ENCODE measurements at regions not wholly inside any gene's neighbourhood (a gene's known extent, or its start where the extent isn't known, plus 50 kb on each side); places are given as distances from the start of the nearest gene placed in this dataset.
"Not testable (repeated sequence)": the region's sequence is repeated elsewhere in the genome, so short reads cannot be mapped to it uniquely, and the experiment has no call there.

GRCh38 chrX:87005885-87006284, 511.7 kb upstream of the KLHL4 start:
- CTCF ChIA-PET: no interaction called here
- Mint-ChIP-seq H3K27me3 (ENCODE audit: low read depth) (no peaks in the 10 kb centered on the region), H3K4me1 (ENCODE audit: low read depth) (no peaks in the 10 kb centered on the region), H3K27ac (no peak overlapping the region), H3K9me3 (ENCODE audit: insufficient read depth) (no peaks in the 10 kb centered on the region), H3K36me3 (ENCODE audit: low read depth) (no peaks in the 10 kb centered on the region), H3K4me3 (no peak overlapping the region)
- DNase-seq (no peak), ATAC-seq (no peak)
- POLR2A ChIA-PET: no interaction called here

- H3K36me3 Mint-ChIP-seq (ENCODE audit: low read depth): no peaks in the 10 kb centered on the region
- no peak overlapping the region for H3K27ac Mint-ChIP-seq
- no peaks in the 10 kb centered on the region for H3K27me3 Mint-ChIP-seq (ENCODE audit: low read depth)
- no peaks in the 10 kb centered on the region for H3K9me3 Mint-ChIP-seq (ENCODE audit: insufficient read depth)
- DNase-seq: no peak
- H3K4me1 Mint-ChIP-seq (ENCODE audit: low read depth): no peaks in the 10 kb centered on the region
- CTCF ChIA-PET: no interaction called here
- POLR2A ChIA-PET: no interaction called here
- no peak overlapping the region for H3K4me3 Mint-ChIP-seq
- no peak for ATAC-seq
Observed at GRCh38 chrX:87006561-87006960, 511.0 kb upstream of the KLHL4 start.

GRCh38 chrX:87017210-87017609, 500.4 kb upstream of the KLHL4 start:
- Mint-ChIP-seq H3K27ac (no peak overlapping the region), H3K4me3 (no peak overlapping the region), H3K9me3 (ENCODE audit: insufficient read depth) (peaks cover 4% of the 10 kb centered on the region), H3K4me1 (ENCODE audit: low read depth) (no peaks in the 10 kb centered on the region), H3K27me3 (ENCODE audit: low read depth) (no peaks in the 10 kb centered on the region), H3K36me3 (ENCODE audit: low read depth) (no peaks in the 10 kb centered on the region)
- ATAC-seq: no peak
- ChIA-PET POLR2A (no interaction called here), CTCF (no interaction called here)
- DNase-seq: no peak

- H3K27me3 Mint-ChIP-seq (ENCODE audit: low read depth); ATAC-seq; POLR2A ChIA-PET; H3K4me3 Mint-ChIP-seq; H3K9me3 Mint-ChIP-seq (ENCODE audit: insufficient read depth); H3K27ac Mint-ChIP-seq; CTCF ChIA-PET; DNase-seq; H3K36me3 Mint-ChIP-seq (ENCODE audit: low read depth); H3K4me1 Mint-ChIP-seq (ENCODE audit: low read depth): not testable (repeated sequence)
Observed at GRCh38 chrX:87033115-87033514, 484.5 kb upstream of the KLHL4 start.

GRCh38 chrX:87045352-87045751, 472.2 kb upstream of the KLHL4 start:
- CTCF ChIA-PET: no interaction called here
- ATAC-seq (no peak), DNase-seq (no peak)
- peaks cover 16% of the 10 kb centered on the region for H3K9me3 Mint-ChIP-seq (ENCODE audit: insufficient read depth)
- H3K36me3 Mint-ChIP-seq (ENCODE audit: low read depth): no peaks in the 10 kb centered on the region
- H3K4me3 Mint-ChIP-seq: no peak overlapping the region
- H3K27ac Mint-ChIP-seq: no peak overlapping the region
- POLR2A ChIA-PET: no interaction called here
- no peaks in the 10 kb centered on the region for H3K27me3 Mint-ChIP-seq (ENCODE audit: low read depth)
- no peaks in the 10 kb centered on the region for H3K4me1 Mint-ChIP-seq (ENCODE audit: low read depth)

- DNase-seq (no peak), ATAC-seq (no peak)
- Mint-ChIP-seq H3K36me3 (ENCODE audit: low read depth) (no peaks in the 10 kb centered on the region), H3K4me1 (ENCODE audit: low read depth) (no peaks in the 10 kb centered on the region), H3K9me3 (ENCODE audit: insufficient read depth) (peaks cover 8% of the 10 kb centered on the region), H3K4me3 (no peak overlapping the region), H3K27me3 (ENCODE audit: low read depth) (no peaks in the 10 kb centered on the region), H3K27ac (no peak overlapping the region)
- ChIA-PET POLR2A (no interaction called here), CTCF (no interaction called here)
Observed at GRCh38 chrX:87049567-87049966, 468.0 kb upstream of the KLHL4 start.

GRCh38 chrX:87063642-87064041, 454.0 kb upstream of the KLHL4 start:
- DNase-seq (no peak), ATAC-seq (no peak)
- POLR2A ChIA-PET: no interaction called here
- H3K4me1 Mint-ChIP-seq (ENCODE audit: low read depth): no peaks in the 10 kb centered on the region
- no peak overlapping the region for H3K27ac Mint-ChIP-seq
- no peaks in the 10 kb centered on the region for H3K36me3 Mint-ChIP-seq (ENCODE audit: low read depth)
- CTCF ChIA-PET: no interaction called here
- no peaks in the 10 kb centered on the region for H3K9me3 Mint-ChIP-seq (ENCODE audit: insufficient read depth)
- no peak overlapping the region for H3K4me3 Mint-ChIP-seq
- no peaks in the 10 kb centered on the region for H3K27me3 Mint-ChIP-seq (ENCODE audit: low read depth)

- no peak for ATAC-seq
- Mint-ChIP-seq H3K9me3 (ENCODE audit: insufficient read depth) (no peaks in the 10 kb centered on the region), H3K4me1 (ENCODE audit: low read depth) (no peaks in the 10 kb centered on the region), H3K27ac (no peak overlapping the region), H3K27me3 (ENCODE audit: low read depth) (no peaks in the 10 kb centered on the region), H3K4me3 (no peak overlapping the region), H3K36me3 (ENCODE audit: low read depth) (no peaks in the 10 kb centered on the region)
- ChIA-PET CTCF (no interaction called here), POLR2A (no interaction called here)
- DNase-seq: no peak
Observed at GRCh38 chrX:87064502-87064901, 453.1 kb upstream of the KLHL4 start.

GRCh38 chrX:87067795-87068369, 449.7 kb upstream of the KLHL4 start:
- ATAC-seq: no peak
- Mint-ChIP-seq H3K27me3 (ENCODE audit: low read depth) (no peaks in the 10 kb centered on the region), H3K9me3 (ENCODE audit: insufficient read depth) (no peaks in the 10 kb centered on the region), H3K36me3 (ENCODE audit: low read depth) (no peaks in the 10 kb centered on the region), H3K4me1 (ENCODE audit: low read depth) (no peaks in the 10 kb centered on the region), H3K4me3 (no peak overlapping the region), H3K27ac (no peak overlapping the region)
- DNase-seq: no peak
- ChIA-PET CTCF (no interaction called here), POLR2A (no interaction called here)

- ChIA-PET POLR2A (no interaction called here), CTCF (no interaction called here)
- DNase-seq: no peak
- Mint-ChIP-seq H3K27ac (no peak overlapping the region), H3K9me3 (ENCODE audit: insufficient read depth) (no peaks in the 10 kb centered on the region), H3K4me1 (ENCODE audit: low read depth) (no peaks in the 10 kb centered on the region), H3K4me3 (no peak overlapping the region), H3K36me3 (ENCODE audit: low read depth) (no peaks in the 10 kb centered on the region), H3K27me3 (ENCODE audit: low read depth) (no peaks in the 10 kb centered on the region)
- no peak for ATAC-seq
Observed at GRCh38 chrX:87078231-87078630, 439.4 kb upstream of the KLHL4 start.

- DNase-seq (no peak), ATAC-seq (no peak)
- Mint-ChIP-seq H3K27ac (no peak overlapping the region), H3K36me3 (ENCODE audit: low read depth) (no peaks in the 10 kb centered on the region), H3K4me3 (no peak overlapping the region), H3K9me3 (ENCODE audit: insufficient read depth) (peaks cover 3% of the 10 kb centered on the region), H3K4me1 (ENCODE audit: low read depth) (no peaks in the 10 kb centered on the region), H3K27me3 (ENCODE audit: low read depth) (no peaks in the 10 kb centered on the region)
- CTCF ChIA-PET: no interaction called here
- POLR2A ChIA-PET: no interaction called here
Observed at GRCh38 chrX:87098477-87098876, 419.1 kb upstream of the KLHL4 start.

GRCh38 chrX:87105131-87105530, 412.5 kb upstream of the KLHL4 start:
- H3K9me3 Mint-ChIP-seq (ENCODE audit: insufficient read depth): no peaks in the 10 kb centered on the region
- no peaks in the 10 kb centered on the region for H3K4me1 Mint-ChIP-seq (ENCODE audit: low read depth)
- DNase-seq (no peak), ATAC-seq (no peak)
- POLR2A ChIA-PET: no interaction called here
- H3K36me3 Mint-ChIP-seq (ENCODE audit: low read depth): no peaks in the 10 kb centered on the region
- H3K27ac Mint-ChIP-seq: no peak overlapping the region
- CTCF ChIA-PET: no interaction called here
- H3K4me3 Mint-ChIP-seq: no peak overlapping the region
- H3K27me3 Mint-ChIP-seq (ENCODE audit: low read depth): no peaks in the 10 kb centered on the region

GRCh38 chrX:87110142-87110541, 407.5 kb upstream of the KLHL4 start:
- no peak overlapping the region for H3K27ac Mint-ChIP-seq
- no peaks in the 10 kb centered on the region for H3K4me1 Mint-ChIP-seq (ENCODE audit: low read depth)
- POLR2A ChIA-PET: no interaction called here
- no peak overlapping the region for H3K4me3 Mint-ChIP-seq
- H3K36me3 Mint-ChIP-seq (ENCODE audit: low read depth): no peaks in the 10 kb centered on the region
- H3K27me3 Mint-ChIP-seq (ENCODE audit: low read depth): no peaks in the 10 kb centered on the region
- CTCF ChIA-PET: no interaction called here
- DNase-seq (no peak), ATAC-seq (no peak)
- no peaks in the 10 kb centered on the region for H3K9me3 Mint-ChIP-seq (ENCODE audit: insufficient read depth)
